Stomach (tissue), 4 donors: ENCODE measurements at regions not wholly inside any gene's neighbourhood (a gene's known extent, or its start where the extent isn't known, plus 50 kb on each side); places are given as distances from the start of the nearest gene placed in this dataset.

Experiments
- CTCF ChIP-seq, 7 experiments: fragments of 450-650 bp in 4 of 7; fragments of 200-600 bp in 3 of 7; sonication (generic) in 3 of 7; IDR thresholded peaks; one replicate each; pipeline ENCODE4 v1.5.1; 2016 to 2019; ENCODE audit warnings: antibody characterized with exemption in 7 of 7, control low read depth in 2 of 7, mild to moderate bottlenecking in 1 of 7
- EP300 ChIP-seq: sonication (generic); formaldehyde crosslinking; IDR thresholded peaks from one replicate; pipeline ENCODE4 v1.6.1; 2017; ENCODE audit warnings: antibody characterized with exemption
- POLR2A ChIP-seq, 4 donors: fragments of 450-650 bp; IDR thresholded peaks; one replicate each; pipeline ENCODE4 v1.6.1; 2016; ENCODE audit warnings: antibody characterized with exemption in 4 of 4, control low read depth in 2 of 4, mild to moderate bottlenecking in 1 of 4, moderate library complexity in 1 of 4
- POLR2AphosphoS5 ChIP-seq, 3 donors: sonication (generic); formaldehyde crosslinking; IDR thresholded peaks; one replicate each; pipeline ENCODE4 v1.6.1; 2016; ENCODE audit warnings: antibody characterized with exemption in 3 of 3

- TF ChIP-seq CTCF (IDR thresholded peaks at IDR 0.05): no peak
- TF ChIP-seq POLR2A (IDR thresholded peaks at IDR 0.05): no peak
- TF ChIP-seq EP300: no peak
- no peak for TF ChIP-seq POLR2AphosphoS5 (IDR thresholded peaks at IDR 0.05)
Measured at GRCh38 chr1:18007391-18008041, 100.1 kb upstream of the IGSF21 start.
